CD4-positive, alpha-beta T cell (primary cell): ENCODE measurements at regions not wholly inside any gene's neighbourhood (a gene's known extent, or its start where the extent isn't known, plus 50 kb on each side); places are given as distances from the start of the nearest gene placed in this dataset.

ENCODE experiments used
- ATAC-seq: fragments of 200-7000 bp; cut with Tn5 transposase; one replicate; pipeline ENCODE4 v1.10.0; 2022; ENCODE audit warnings: mild to moderate bottlenecking; ENCODE audit not compliant: poor library complexity
- CTCF ChIA-PET: fragments of 350-600 bp; sonication (Branson Sonifier 250); formaldehyde crosslinking; loops from one replicate; lab custom pipeline; 2021; ENCODE audit warnings: antibody characterized with exemption, inconsistent platforms; lab: Charles Lee
- POLR2A ChIA-PET: fragments of 350-600 bp; sonication (Branson Sonifier 250); formaldehyde crosslinking; loops from one replicate; lab custom pipeline; 2021; ENCODE audit warnings: antibody characterized with exemption, inconsistent platforms; lab: Charles Lee
- DNase-seq, 14 experiments: peaks; one replicate each; pipeline ENCODE4 v3.0.0-alpha.2; 2013 to 2020; ENCODE audit warnings: mixed read lengths in 2 of 14
- H3K27ac ChIP-seq, 2 donors: one replicate each; pipeline versions ENCODE4 v1.5.1 to v1.7.0; 2013; ENCODE audit warnings: low read length in 2 of 2, low read depth in 1 of 2, mild to moderate bottlenecking in 1 of 2
- H3K27me3 ChIP-seq, 2 experiments: 1 replicate in 1 of 2; 2 replicates in 1 of 2; pipeline versions ENCODE4 v1.6.1 to v1.7.0; 2013; ENCODE audit warnings: low read length in 2 of 2, control low read depth in 1 of 2, mild to moderate bottlenecking in 1 of 2, moderate library complexity in 1 of 2; ENCODE audit not compliant: insufficient read depth in 2 of 2, control insufficient read depth in 1 of 2
- H3K36me3 ChIP-seq: one replicate; pipeline ENCODE4 v1.6.1; 2013; ENCODE audit warnings: low read length, control low read depth; ENCODE audit not compliant: insufficient read depth
- H3K4me1 ChIP-seq: one replicate; pipeline ENCODE4 v1.6.1; 2013; ENCODE audit warnings: low read length, control low read depth; ENCODE audit not compliant: insufficient read depth
- H3K4me3 ChIP-seq: one replicate; pipeline ENCODE4 v1.5.1; 2013; ENCODE audit warnings: mild to moderate bottlenecking, low read length, moderate library complexity
- H3K9me3 ChIP-seq, 2 experiments: 1 replicate in 1 of 2; 2 replicates in 1 of 2; pipeline versions ENCODE4 v1.6.1 to v1.7.0; 2013; ENCODE audit warnings: low read length in 2 of 2, mild to moderate bottlenecking in 2 of 2, control low read depth in 1 of 2, moderate library complexity in 1 of 2; ENCODE audit not compliant: control insufficient read depth in 1 of 2, insufficient read depth in 1 of 2
- H3K27ac Mint-ChIP-seq: one replicate; pipeline ENCODE4 v1.8.0; 2020; ENCODE audit warnings: mixed read lengths
- H3K27me3 Mint-ChIP-seq: one replicate; pipeline ENCODE4 v1.8.0; 2021; ENCODE audit warnings: mixed read lengths
- H3K36me3 Mint-ChIP-seq: one replicate; pipeline ENCODE4 v1.8.0; 2021; ENCODE audit warnings: low read depth, mixed read lengths
- H3K4me1 Mint-ChIP-seq: one replicate; pipeline ENCODE4 v1.8.0; 2021; ENCODE audit warnings: low read depth, mixed read lengths
- H3K4me3 Mint-ChIP-seq: one replicate; pipeline ENCODE4 v1.8.0; 2020; ENCODE audit warnings: mild to moderate bottlenecking, mixed read lengths
- H3K9me3 Mint-ChIP-seq: one replicate; pipeline ENCODE4 v1.8.0; 2020; ENCODE audit warnings: mixed read lengths
- intact Hi-C, 2 experiments: fragments of 100-400 bp; cut with DNase I in 1 of 2; cut with micrococcal nuclease in 1 of 2; formaldehyde crosslinking; loops; one replicate each; pipeline versions ENCODE4 v1.15.1 to v1.9.0; 2023 to 2025; cut with DNase I, micrococcal nuclease
- TF ChIP-seq, protein P1 (sequence below): fragments of 200-600 bp; IDR thresholded peaks from one replicate; pipeline ENCODE4 v1.8.0; 2022; ENCODE audit warnings: antibody characterized with exemption, mild to moderate bottlenecking

DNA sequence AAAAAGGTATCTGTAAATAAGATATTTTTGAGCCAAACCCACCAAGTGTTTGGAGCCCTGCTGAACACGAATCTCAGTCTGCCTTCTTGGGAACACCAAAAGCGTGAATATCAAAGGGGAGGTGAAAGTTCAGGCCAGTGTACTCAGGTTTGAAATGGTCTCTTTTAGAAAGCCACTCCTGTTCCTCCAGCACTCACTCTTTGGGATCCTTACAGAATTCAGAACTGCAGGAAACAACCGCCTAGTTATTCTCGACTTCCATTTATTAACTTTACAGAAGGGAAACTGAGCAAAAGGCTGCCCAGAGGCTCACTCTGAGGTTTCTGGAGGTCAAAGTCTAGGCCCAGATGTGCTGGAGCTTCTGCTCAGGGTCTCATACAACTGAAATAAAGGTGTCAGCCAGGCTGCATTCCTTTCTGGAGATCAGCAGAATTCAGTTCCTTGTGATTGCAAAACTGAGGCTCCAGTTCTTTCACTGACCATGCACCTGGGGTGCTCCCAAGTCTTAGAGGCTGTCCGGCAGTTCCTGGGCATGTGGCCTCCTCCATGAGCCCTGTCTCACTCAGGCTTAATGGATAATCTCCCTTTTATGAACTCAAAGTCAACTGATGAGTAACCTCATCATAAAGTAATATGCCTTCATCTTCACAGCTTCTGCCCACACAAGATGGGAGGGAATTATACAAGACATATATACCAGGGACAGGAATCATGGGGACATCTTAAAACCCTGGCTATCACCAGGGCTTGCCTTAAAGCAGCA, 65.5 kb upstream of the TNFAIP3 start:
- peaks cover 81% of the 10 kb centered on the region for H3K4me1 Mint-ChIP-seq
- DNase-seq (no peak), ATAC-seq (no peak)
- TF ChIP-seq, protein P1, sequence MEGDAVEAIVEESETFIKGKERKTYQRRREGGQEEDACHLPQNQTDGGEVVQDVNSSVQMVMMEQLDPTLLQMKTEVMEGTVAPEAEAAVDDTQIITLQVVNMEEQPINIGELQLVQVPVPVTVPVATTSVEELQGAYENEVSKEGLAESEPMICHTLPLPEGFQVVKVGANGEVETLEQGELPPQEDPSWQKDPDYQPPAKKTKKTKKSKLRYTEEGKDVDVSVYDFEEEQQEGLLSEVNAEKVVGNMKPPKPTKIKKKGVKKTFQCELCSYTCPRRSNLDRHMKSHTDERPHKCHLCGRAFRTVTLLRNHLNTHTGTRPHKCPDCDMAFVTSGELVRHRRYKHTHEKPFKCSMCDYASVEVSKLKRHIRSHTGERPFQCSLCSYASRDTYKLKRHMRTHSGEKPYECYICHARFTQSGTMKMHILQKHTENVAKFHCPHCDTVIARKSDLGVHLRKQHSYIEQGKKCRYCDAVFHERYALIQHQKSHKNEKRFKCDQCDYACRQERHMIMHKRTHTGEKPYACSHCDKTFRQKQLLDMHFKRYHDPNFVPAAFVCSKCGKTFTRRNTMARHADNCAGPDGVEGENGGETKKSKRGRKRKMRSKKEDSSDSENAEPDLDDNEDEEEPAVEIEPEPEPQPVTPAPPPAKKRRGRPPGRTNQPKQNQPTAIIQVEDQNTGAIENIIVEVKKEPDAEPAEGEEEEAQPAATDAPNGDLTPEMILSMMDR: no peak
- Histone ChIP-seq H3K27me3 (no peaks in the 10 kb centered on the region), H3K9me3 (no peaks in the 10 kb centered on the region), H3K27ac (no peak overlapping the region), H3K36me3 (no peaks in the 10 kb centered on the region), H3K4me3 (no peak overlapping the region), H3K4me1 (peaks cover 24% of the 10 kb centered on the region)
- no peaks in the 10 kb centered on the region for H3K36me3 Mint-ChIP-seq
- POLR2A ChIA-PET: interaction anchor here (2.4 to 4.2 kb wide), 2 partner anchors 68 to 86 kb away, joined by 6 to 141 read pairs; partner anchors contain the start of gene TNFAIP3
- CTCF ChIA-PET: interaction anchor here (1.0 to 1.7 kb wide), 3 partner anchors 65 to 94 kb away, joined by 3 read pairs; partner anchors contain the start of gene TNFAIP3
- peak overlapping the region; percentile 78 for H3K27ac Mint-ChIP-seq
- intact Hi-C loops: loop anchor here in 1 of 2 experiments (1.0 to 10.0 kb wide), 2 partner anchors 64 to 173 kb away; no protein-coding TSS in a partner anchor
- H3K27me3 Mint-ChIP-seq: no peaks in the 10 kb centered on the region
- no peaks in the 10 kb centered on the region for H3K9me3 Mint-ChIP-seq
- H3K4me3 Mint-ChIP-seq: no peak overlapping the region

DNA sequence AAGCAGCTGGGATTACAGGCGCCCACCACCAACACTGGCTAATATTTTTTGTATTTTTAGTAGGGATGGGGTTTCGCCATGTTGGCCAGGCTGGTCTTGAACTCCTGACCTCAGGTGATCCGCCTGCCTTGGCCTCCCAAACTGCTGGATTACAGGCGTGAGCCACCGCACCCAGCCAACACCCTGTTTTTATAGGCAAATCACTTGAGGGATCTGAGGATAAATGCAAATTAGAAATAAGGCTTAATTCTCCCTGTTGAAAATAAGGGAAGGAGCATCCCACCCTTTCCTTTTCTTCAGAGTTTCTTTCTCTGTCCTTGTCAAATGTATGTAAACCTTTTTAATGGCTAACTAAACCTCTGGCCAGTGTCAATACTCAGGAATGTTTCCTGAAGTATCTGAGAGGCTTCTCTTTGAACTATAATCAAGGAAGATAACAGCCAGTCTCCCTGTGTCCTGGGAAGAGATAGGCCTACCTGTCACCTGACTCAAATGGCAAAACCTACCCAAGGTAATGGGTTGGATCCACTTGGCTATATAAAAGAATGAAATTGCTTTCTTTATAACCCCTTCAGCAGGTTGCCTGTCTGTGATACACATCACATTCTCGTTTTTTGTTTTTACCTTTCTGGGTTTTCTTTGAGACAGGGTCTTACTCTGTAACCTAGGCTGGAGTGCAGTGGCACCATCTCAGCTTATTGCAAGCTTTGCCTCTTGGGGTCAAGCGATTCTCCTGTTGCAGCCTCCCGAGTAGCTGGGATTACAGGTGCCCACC, 64.5 kb upstream of the TNFAIP3 start:
- Histone ChIP-seq H3K4me3 (no peak overlapping the region), H3K4me1 (peaks cover 24% of the 10 kb centered on the region), H3K27ac (no peak overlapping the region), H3K9me3 (no peaks in the 10 kb centered on the region), H3K27me3 (no peaks in the 10 kb centered on the region), H3K36me3 (no peaks in the 10 kb centered on the region)
- H3K4me3 Mint-ChIP-seq: no peak overlapping the region
- DNase-seq (no peak), ATAC-seq (no peak)
- CTCF ChIA-PET: interaction anchor here (1.0 to 2.5 kb wide), 4 partner anchors 64 to 95 kb away, joined by 3 to 15 read pairs (median 3); partner anchors contain the start of gene TNFAIP3
- intact Hi-C loops: loop anchor here in 1 of 2 experiments (1.0 to 10.0 kb wide), 2 partner anchors 63 to 172 kb away; no protein-coding TSS in a partner anchor
- POLR2A ChIA-PET: interaction anchor here (2.7 kb wide), 1 partner anchor 65 kb away, joined by 16 read pairs; the partner anchor contains the start of gene TNFAIP3
- H3K27me3 Mint-ChIP-seq: no peaks in the 10 kb centered on the region
- peaks cover 74% of the 10 kb centered on the region for H3K4me1 Mint-ChIP-seq
- TF ChIP-seq, protein P1: no peak
- no peak overlapping the region for H3K27ac Mint-ChIP-seq
- no peaks in the 10 kb centered on the region for H3K9me3 Mint-ChIP-seq
- no peaks in the 10 kb centered on the region for H3K36me3 Mint-ChIP-seq

DNA sequence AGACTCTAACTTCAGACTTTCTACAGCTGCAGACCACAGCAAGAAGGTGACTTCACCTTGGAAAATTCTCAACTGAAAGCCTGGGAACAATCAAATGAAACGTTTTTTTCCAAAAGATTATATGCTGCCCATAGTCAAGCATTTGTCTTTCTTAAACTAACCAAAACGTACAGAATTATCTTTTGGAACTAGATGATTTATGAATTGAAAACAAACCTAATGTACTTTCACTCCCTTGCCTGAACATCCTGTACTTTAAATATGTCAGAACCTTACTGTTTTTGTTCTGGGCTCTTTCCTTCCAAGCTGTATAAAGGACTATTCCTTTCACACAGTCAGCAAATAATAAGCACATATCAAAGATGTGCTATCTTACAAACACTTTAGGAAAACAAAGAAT, 62.4 kb upstream of the TNFAIP3 start:
- TF ChIP-seq, protein P1: no peak
- ChIA-PET CTCF (interaction anchor here (1.4 to 2.5 kb wide), 3 partner anchors 10 to 62 kb away, joined by 4 to 15 read pairs (median 5); partner anchors contain the start of gene TNFAIP3), POLR2A (interaction anchor here (1.2 to 2.7 kb wide), 4 partner anchors 12 to 63 kb away, joined by 3 to 16 read pairs (median 4); partner anchors contain the start of gene TNFAIP3)
- ATAC-seq (no peak), DNase-seq (no peak)
- Mint-ChIP-seq H3K36me3 (no peaks in the 10 kb centered on the region), H3K4me3 (no peak overlapping the region), H3K9me3 (no peaks in the 10 kb centered on the region), H3K27ac (peak overlapping the region; percentile 52), H3K27me3 (no peaks in the 10 kb centered on the region), H3K4me1 (peaks cover 56% of the 10 kb centered on the region)
- H3K4me1 ChIP-seq: peaks cover 11% of the 10 kb centered on the region
- intact Hi-C loops: loop anchor here in 1 of 2 experiments (10.0 kb wide), 1 partner anchor 170 kb away; no protein-coding TSS in a partner anchor
- no peaks in the 10 kb centered on the region for H3K36me3 ChIP-seq
- no peak overlapping the region for H3K4me3 ChIP-seq
- no peak overlapping the region for H3K27ac ChIP-seq
- H3K27me3 ChIP-seq: no peaks in the 10 kb centered on the region
- no peaks in the 10 kb centered on the region for H3K9me3 ChIP-seq
